ENCODE measurements at regions not wholly inside any gene's neighbourhood (a gene's known extent, or its start where the extent isn't known, plus 50 kb on each side); places are given as distances from the start of the nearest gene placed in this dataset.

DNA sequence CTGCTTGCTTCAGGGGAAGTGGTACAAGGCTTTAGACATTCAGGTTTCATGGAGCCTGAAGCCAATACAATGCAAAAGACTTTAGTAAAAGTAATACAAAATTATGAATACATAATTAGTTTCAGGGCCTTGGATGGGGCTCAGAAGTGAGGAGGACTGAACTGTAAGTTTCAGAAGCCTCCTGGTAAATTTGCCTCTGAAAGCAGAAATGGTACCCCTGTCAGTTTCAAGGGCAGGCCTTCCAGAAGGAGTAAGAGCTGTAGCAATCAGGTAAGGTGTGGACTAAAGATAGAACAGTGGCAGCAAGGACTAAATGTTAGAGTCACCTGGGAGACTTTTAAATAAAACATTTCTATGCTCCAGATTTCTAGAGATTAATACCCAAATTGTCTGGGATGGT is 402.5 kb upstream of the GOLIM4 start:
- Histone ChIP-seq H3K27ac (ENCODE audit: low read depth, low read length) (no peak overlapping the region), H3K36me3 (ENCODE audit: control insufficient read depth in 1 of 2, insufficient read depth in 2 of 2, low read length in 2 of 2) (no peaks in the 10 kb centered on the region), H3K4me3 (ENCODE audit: low read depth in 1 of 2, low read length in 2 of 2) (no peak overlapping the region), H3K9ac (ENCODE audit: low read depth in 1 of 2, low read length in 2 of 2) (no peak overlapping the region), H3K9me3 (ENCODE audit: control insufficient read depth in 1 of 2, low read length in 2 of 2) (no peaks in the 10 kb centered on the region), H3K4me1 (ENCODE audit: control insufficient read depth in 1 of 2, insufficient read depth in 2 of 2, low read length in 2 of 2) (no peaks in the 10 kb centered on the region), H3K27me3 (ENCODE audit: control insufficient read depth in 1 of 2, insufficient read depth in 2 of 2, low read length in 2 of 2) (no peaks in the 10 kb centered on the region)

- no peak overlapping the region for H3K9ac ChIP-seq (ENCODE audit: low read depth in 1 of 2, low read length in 2 of 2)
- no peak overlapping the region for H3K27ac ChIP-seq (ENCODE audit: low read depth, low read length)
- H3K9me3 ChIP-seq (ENCODE audit: control insufficient read depth in 1 of 2, low read length in 2 of 2), result no peaks in the 10 kb centered on the region
- no peak overlapping the region for H3K4me3 ChIP-seq (ENCODE audit: low read depth in 1 of 2, low read length in 2 of 2)
- H3K36me3 ChIP-seq (ENCODE audit: control insufficient read depth in 1 of 2, insufficient read depth in 2 of 2, low read length in 2 of 2), result no peaks in the 10 kb centered on the region
- no peaks in the 10 kb centered on the region for H3K4me1 ChIP-seq (ENCODE audit: control insufficient read depth in 1 of 2, insufficient read depth in 2 of 2, low read length in 2 of 2)
- no peaks in the 10 kb centered on the region for H3K27me3 ChIP-seq (ENCODE audit: control insufficient read depth in 1 of 2, insufficient read depth in 2 of 2, low read length in 2 of 2)
These were observed 402.0 kb upstream of the GOLIM4 start for GRCh38 chr3:168497741-168498140.

DNA sequence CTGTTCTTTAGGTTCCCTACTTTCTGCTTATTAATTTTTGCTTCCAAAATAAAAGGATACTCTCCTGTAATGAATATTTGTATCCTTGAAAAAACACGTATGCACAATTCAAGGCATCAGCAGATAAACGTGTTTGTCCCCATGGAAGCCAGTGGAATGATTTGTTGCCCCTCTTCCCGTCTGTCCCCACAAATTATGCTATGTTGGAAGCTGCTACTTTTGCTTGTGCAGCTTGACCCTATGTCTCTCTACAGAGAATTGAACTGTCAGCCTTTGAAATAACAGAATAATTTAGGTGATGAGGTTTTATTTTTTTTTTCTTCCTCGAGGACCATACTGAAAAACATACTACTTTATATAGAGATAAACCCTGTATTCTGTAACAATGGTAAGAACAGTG is 401.5 kb upstream of the GOLIM4 start:
- Histone ChIP-seq H3K27ac (ENCODE audit: low read depth, low read length) (no peak overlapping the region), H3K27me3 (ENCODE audit: control insufficient read depth in 1 of 2, insufficient read depth in 2 of 2, low read length in 2 of 2) (no peaks in the 10 kb centered on the region), H3K4me1 (ENCODE audit: control insufficient read depth in 1 of 2, insufficient read depth in 2 of 2, low read length in 2 of 2) (no peaks in the 10 kb centered on the region), H3K4me3 (ENCODE audit: low read depth in 1 of 2, low read length in 2 of 2) (no peak overlapping the region), H3K9me3 (ENCODE audit: control insufficient read depth in 1 of 2, low read length in 2 of 2) (no peaks in the 10 kb centered on the region), H3K36me3 (ENCODE audit: control insufficient read depth in 1 of 2, insufficient read depth in 2 of 2, low read length in 2 of 2) (no peaks in the 10 kb centered on the region), H3K9ac (ENCODE audit: low read depth in 1 of 2, low read length in 2 of 2) (no peak overlapping the region)

GRCh38 chr3:168495932-168496331 is 400.2 kb upstream of the GOLIM4 start:
- H3K4me3 ChIP-seq (ENCODE audit: low read depth in 1 of 2, low read length in 2 of 2), result no peak overlapping the region
- H3K9me3 ChIP-seq (ENCODE audit: control insufficient read depth in 1 of 2, low read length in 2 of 2), result no peaks in the 10 kb centered on the region
- H3K27me3 ChIP-seq (ENCODE audit: control insufficient read depth in 1 of 2, insufficient read depth in 2 of 2, low read length in 2 of 2), result no peaks in the 10 kb centered on the region
- H3K9ac ChIP-seq (ENCODE audit: low read depth in 1 of 2, low read length in 2 of 2), result no peak overlapping the region
- H3K36me3 ChIP-seq (ENCODE audit: control insufficient read depth in 1 of 2, insufficient read depth in 2 of 2, low read length in 2 of 2), result no peaks in the 10 kb centered on the region
- H3K4me1 ChIP-seq (ENCODE audit: control insufficient read depth in 1 of 2, insufficient read depth in 2 of 2, low read length in 2 of 2), result no peaks in the 10 kb centered on the region
- no peak overlapping the region for H3K27ac ChIP-seq (ENCODE audit: low read depth, low read length)

- no peaks in the 10 kb centered on the region for H3K9me3 ChIP-seq (ENCODE audit: control insufficient read depth in 1 of 2, low read length in 2 of 2)
- H3K4me3 ChIP-seq (ENCODE audit: low read depth in 1 of 2, low read length in 2 of 2), result no peak overlapping the region
- no peaks in the 10 kb centered on the region for H3K36me3 ChIP-seq (ENCODE audit: control insufficient read depth in 1 of 2, insufficient read depth in 2 of 2, low read length in 2 of 2)
- no peak overlapping the region for H3K9ac ChIP-seq (ENCODE audit: low read depth in 1 of 2, low read length in 2 of 2)
- no peaks in the 10 kb centered on the region for H3K27me3 ChIP-seq (ENCODE audit: control insufficient read depth in 1 of 2, insufficient read depth in 2 of 2, low read length in 2 of 2)
- no peak overlapping the region for H3K27ac ChIP-seq (ENCODE audit: low read depth, low read length)
- H3K4me1 ChIP-seq (ENCODE audit: control insufficient read depth in 1 of 2, insufficient read depth in 2 of 2, low read length in 2 of 2), result no peaks in the 10 kb centered on the region
These were observed 399.5 kb upstream of the GOLIM4 start for GRCh38 chr3:168495270-168495669.

- no peak overlapping the region for H3K27ac ChIP-seq (ENCODE audit: low read depth, low read length)
- H3K9ac ChIP-seq (ENCODE audit: low read depth in 1 of 2, low read length in 2 of 2), result no peak overlapping the region
These were observed 397.9 kb upstream of the GOLIM4 start for GRCh38 chr3:168493412-168494205.

GRCh38 chr3:168490981-168491380 is 395.3 kb upstream of the GOLIM4 start:
- no peaks in the 10 kb centered on the region for H3K36me3 ChIP-seq (ENCODE audit: control insufficient read depth in 1 of 2, insufficient read depth in 2 of 2, low read length in 2 of 2)
- H3K27ac ChIP-seq (ENCODE audit: low read depth, low read length), result no peak overlapping the region
- no peak overlapping the region for H3K9ac ChIP-seq (ENCODE audit: low read depth in 1 of 2, low read length in 2 of 2)
- no peak overlapping the region for H3K4me3 ChIP-seq (ENCODE audit: low read depth in 1 of 2, low read length in 2 of 2)
- H3K4me1 ChIP-seq (ENCODE audit: control insufficient read depth in 1 of 2, insufficient read depth in 2 of 2, low read length in 2 of 2), result no peaks in the 10 kb centered on the region
- H3K9me3 ChIP-seq (ENCODE audit: control insufficient read depth in 1 of 2, low read length in 2 of 2), result no peaks in the 10 kb centered on the region
- no peaks in the 10 kb centered on the region for H3K27me3 ChIP-seq (ENCODE audit: control insufficient read depth in 1 of 2, insufficient read depth in 2 of 2, low read length in 2 of 2)

More at GRCh38 chr3:168493412-168494205, 397.9 kb upstream of the GOLIM4 start:
- Histone ChIP-seq H3K4me1 (ENCODE audit: control insufficient read depth in 1 of 2, insufficient read depth in 2 of 2, low read length in 2 of 2) (no peaks in the 10 kb centered on the region), H3K4me3 (ENCODE audit: low read depth in 1 of 2, low read length in 2 of 2) (no peak overlapping the region), H3K27me3 (ENCODE audit: control insufficient read depth in 1 of 2, insufficient read depth in 2 of 2, low read length in 2 of 2) (no peaks in the 10 kb centered on the region), H3K9me3 (ENCODE audit: control insufficient read depth in 1 of 2, low read length in 2 of 2) (no peaks in the 10 kb centered on the region), H3K36me3 (ENCODE audit: control insufficient read depth in 1 of 2, insufficient read depth in 2 of 2, low read length in 2 of 2) (no peaks in the 10 kb centered on the region)

DNA sequence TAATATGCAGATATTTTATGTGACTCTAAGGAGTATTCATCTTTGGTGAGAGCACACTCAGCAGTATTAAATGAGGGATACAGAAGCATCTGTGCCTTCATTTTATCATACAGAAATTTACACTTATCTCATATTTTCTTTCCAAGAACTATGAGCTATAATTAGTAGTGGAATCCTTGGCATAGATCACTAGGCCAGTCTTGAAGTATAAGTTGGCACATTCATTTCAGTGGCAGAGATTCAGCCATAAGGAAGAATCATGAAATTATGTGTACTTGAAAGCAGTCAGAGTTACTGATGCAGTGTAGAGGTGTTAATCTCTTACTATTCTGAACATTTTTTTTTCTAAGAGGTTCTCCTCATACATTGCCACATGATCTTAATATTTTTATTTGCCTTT is 393.6 kb upstream of the GOLIM4 start:
- Histone ChIP-seq H3K27ac (ENCODE audit: low read depth, low read length) (no peak overlapping the region), H3K4me3 (ENCODE audit: low read depth in 1 of 2, low read length in 2 of 2) (no peak overlapping the region), H3K4me1 (ENCODE audit: control insufficient read depth in 1 of 2, insufficient read depth in 2 of 2, low read length in 2 of 2) (no peaks in the 10 kb centered on the region), H3K36me3 (ENCODE audit: control insufficient read depth in 1 of 2, insufficient read depth in 2 of 2, low read length in 2 of 2) (no peaks in the 10 kb centered on the region), H3K27me3 (ENCODE audit: control insufficient read depth in 1 of 2, insufficient read depth in 2 of 2, low read length in 2 of 2) (no peaks in the 10 kb centered on the region), H3K9ac (ENCODE audit: low read depth in 1 of 2, low read length in 2 of 2) (no peak overlapping the region), H3K9me3 (ENCODE audit: control insufficient read depth in 1 of 2, low read length in 2 of 2) (no peaks in the 10 kb centered on the region)

GRCh38 chr3:168485936-168486335 is 390.2 kb upstream of the GOLIM4 start:
- H3K4me1 ChIP-seq (ENCODE audit: control insufficient read depth in 1 of 2, insufficient read depth in 2 of 2, low read length in 2 of 2), result no peaks in the 10 kb centered on the region
- H3K27me3 ChIP-seq (ENCODE audit: control insufficient read depth in 1 of 2, insufficient read depth in 2 of 2, low read length in 2 of 2), result no peaks in the 10 kb centered on the region
- no peaks in the 10 kb centered on the region for H3K9me3 ChIP-seq (ENCODE audit: control insufficient read depth in 1 of 2, low read length in 2 of 2)
- H3K9ac ChIP-seq (ENCODE audit: low read depth in 1 of 2, low read length in 2 of 2), result no peak overlapping the region
- H3K4me3 ChIP-seq (ENCODE audit: low read depth in 1 of 2, low read length in 2 of 2), result no peak overlapping the region
- H3K27ac ChIP-seq (ENCODE audit: low read depth, low read length), result no peak overlapping the region
- no peaks in the 10 kb centered on the region for H3K36me3 ChIP-seq (ENCODE audit: control insufficient read depth in 1 of 2, insufficient read depth in 2 of 2, low read length in 2 of 2)

GRCh38 chr3:168476360-168476980 is 380.7 kb upstream of the GOLIM4 start:
- Histone ChIP-seq H3K4me3 (ENCODE audit: low read depth in 1 of 2, low read length in 2 of 2) (no peak overlapping the region), H3K9me3 (ENCODE audit: control insufficient read depth in 1 of 2, low read length in 2 of 2) (no peaks in the 10 kb centered on the region), H3K9ac (ENCODE audit: low read depth in 1 of 2, low read length in 2 of 2) (no peak overlapping the region)

More at GRCh38 chr3:168476360-168476980, 380.7 kb upstream of the GOLIM4 start:
- Histone ChIP-seq H3K4me1 (ENCODE audit: control insufficient read depth in 1 of 2, insufficient read depth in 2 of 2, low read length in 2 of 2) (no peaks in the 10 kb centered on the region), H3K27ac (ENCODE audit: low read depth, low read length) (no peak overlapping the region), H3K27me3 (ENCODE audit: control insufficient read depth in 1 of 2, insufficient read depth in 2 of 2, low read length in 2 of 2) (no peaks in the 10 kb centered on the region), H3K36me3 (ENCODE audit: control insufficient read depth in 1 of 2, insufficient read depth in 2 of 2, low read length in 2 of 2) (no peaks in the 10 kb centered on the region)

All from duodenal mucosa (tissue), 2 donors.